ENCODE measurements at regions not wholly inside any gene's neighbourhood (a gene's known extent, or its start where the extent isn't known, plus 50 kb on each side); places are given as distances from the start of the nearest gene placed in this dataset.

- intact Hi-C loops (cut with DNase I), result no loop called here
- Histone ChIP-seq H3K27me3 (ENCODE audit: control insufficient read depth, insufficient read depth, low read length) (no peaks in the 10 kb centered on the region), H3K4me1 (ENCODE audit: control insufficient read depth in 2 of 3, insufficient read depth in 2 of 3, low read depth in 1 of 3, low read length in 3 of 3) (no peaks in the 10 kb centered on the region), H3K27ac (ENCODE audit: low read depth in 2 of 2, low read length in 2 of 2) (no peak overlapping the region), H3K9ac (ENCODE audit: low read length in 3 of 3) (no peak overlapping the region), H3K4me3 (ENCODE audit: low read length in 3 of 3) (no peak overlapping the region), H3K36me3 (ENCODE audit: control insufficient read depth in 2 of 3, insufficient read depth in 3 of 3, low read length in 3 of 3) (no peaks in the 10 kb centered on the region), H3K9me3 (ENCODE audit: control insufficient read depth in 2 of 3, insufficient read depth in 1 of 3, low read length in 3 of 3) (no peaks in the 10 kb centered on the region)
- TF ChIP-seq CTCF (IDR thresholded peaks at IDR 0.05; ENCODE audit: borderline replicate concordance, extremely low read depth, insufficient read depth), result no peak
- FAIRE-seq (no peak), DNase-seq (no peak)
Observed at GRCh38 chr1:187262731-187263130, 434.0 kb downstream of the PLA2G4A start.

DNA sequence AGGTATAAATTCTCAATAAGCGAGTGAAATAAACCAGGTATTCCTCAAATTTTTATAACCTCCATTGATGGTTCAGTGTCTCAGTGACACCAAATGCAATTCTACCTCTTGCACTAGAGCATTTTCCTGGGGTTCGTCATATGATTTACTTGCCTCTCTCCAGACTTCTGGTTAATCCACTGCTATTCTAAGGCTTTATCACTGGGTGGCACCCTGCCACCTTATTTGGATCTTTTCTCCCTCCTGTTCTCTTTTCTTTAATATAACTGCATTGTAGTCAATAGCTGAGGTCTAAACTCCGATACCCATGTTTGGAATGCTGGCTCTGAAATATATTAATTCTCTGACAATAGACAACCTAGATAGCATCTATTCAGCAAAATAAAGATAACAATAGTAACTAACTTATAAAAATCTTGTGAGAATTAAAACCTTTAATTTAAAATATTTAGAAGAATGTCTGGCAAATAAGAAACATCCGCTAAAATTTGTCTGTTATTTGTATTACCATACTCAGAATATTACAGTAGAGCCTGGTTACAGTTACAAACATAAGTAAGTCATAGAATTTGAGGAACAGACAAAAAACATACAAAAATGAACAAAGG lies 436.4 kb downstream of the PLA2G4A start:
- Histone ChIP-seq H3K27me3 (ENCODE audit: control insufficient read depth, insufficient read depth, low read length) (no peaks in the 10 kb centered on the region), H3K4me1 (ENCODE audit: control insufficient read depth in 2 of 3, insufficient read depth in 2 of 3, low read depth in 1 of 3, low read length in 3 of 3) (no peaks in the 10 kb centered on the region), H3K9ac (ENCODE audit: low read length in 3 of 3) (no peak overlapping the region), H3K9me3 (ENCODE audit: control insufficient read depth in 2 of 3, insufficient read depth in 1 of 3, low read length in 3 of 3) (no peaks in the 10 kb centered on the region), H3K36me3 (ENCODE audit: control insufficient read depth in 2 of 3, insufficient read depth in 3 of 3, low read length in 3 of 3) (no peaks in the 10 kb centered on the region), H3K4me3 (ENCODE audit: low read length in 3 of 3) (no peak overlapping the region), H3K27ac (ENCODE audit: low read depth in 2 of 2, low read length in 2 of 2) (no peak overlapping the region)
- intact Hi-C loops (cut with DNase I), result no loop called here
- no peak for TF ChIP-seq CTCF (IDR thresholded peaks at IDR 0.05; ENCODE audit: borderline replicate concordance, extremely low read depth, insufficient read depth)
- FAIRE-seq (no peak), DNase-seq (peak in 4 of 5 donors; percentile 22 to 57 (median 48))

GRCh38 chr1:187266051-187266450 lies 437.3 kb downstream of the PLA2G4A start:
- no peaks in the 10 kb centered on the region for H3K9me3 ChIP-seq (ENCODE audit: control insufficient read depth in 2 of 3, insufficient read depth in 1 of 3, low read length in 3 of 3)
- no peak overlapping the region for H3K27ac ChIP-seq (ENCODE audit: low read depth in 2 of 2, low read length in 2 of 2)
- intact Hi-C loops (cut with DNase I), result no loop called here
- H3K4me3 ChIP-seq (ENCODE audit: low read length in 3 of 3), result no peak overlapping the region
- H3K27me3 ChIP-seq (ENCODE audit: control insufficient read depth, insufficient read depth, low read length), result no peaks in the 10 kb centered on the region
- TF ChIP-seq CTCF (IDR thresholded peaks at IDR 0.05; ENCODE audit: borderline replicate concordance, extremely low read depth, insufficient read depth), result no peak
- no peaks in the 10 kb centered on the region for H3K36me3 ChIP-seq (ENCODE audit: control insufficient read depth in 2 of 3, insufficient read depth in 3 of 3, low read length in 3 of 3)
- no peak for FAIRE-seq
- DNase-seq, result no peak
- H3K4me1 ChIP-seq (ENCODE audit: control insufficient read depth in 2 of 3, insufficient read depth in 2 of 3, low read depth in 1 of 3, low read length in 3 of 3), result no peaks in the 10 kb centered on the region
- H3K9ac ChIP-seq (ENCODE audit: low read length in 3 of 3), result no peak overlapping the region

DNA sequence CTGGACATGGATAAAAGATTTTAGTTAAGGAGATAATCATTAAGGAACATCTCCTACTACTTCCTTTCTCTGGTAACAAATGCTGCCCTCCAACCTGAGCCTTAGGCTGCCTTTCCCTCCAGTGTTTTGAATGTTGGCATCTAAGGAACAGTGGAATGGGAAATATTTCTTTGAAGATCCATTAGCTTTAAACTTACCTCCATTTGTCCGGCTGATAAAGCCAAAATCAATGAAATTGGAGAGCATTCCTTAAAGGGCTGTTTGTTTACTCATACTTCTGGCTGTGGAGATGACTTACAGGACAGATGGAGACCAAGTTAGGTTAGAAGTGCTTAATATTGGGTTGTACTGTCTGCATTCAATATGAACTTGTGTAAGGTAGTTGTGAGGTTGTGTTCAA lies 439.1 kb downstream of the PLA2G4A start:
- H3K36me3 ChIP-seq (ENCODE audit: control insufficient read depth in 2 of 3, insufficient read depth in 3 of 3, low read length in 3 of 3), result no peaks in the 10 kb centered on the region
- H3K4me1 ChIP-seq (ENCODE audit: control insufficient read depth in 2 of 3, insufficient read depth in 2 of 3, low read depth in 1 of 3, low read length in 3 of 3), result no peaks in the 10 kb centered on the region
- intact Hi-C loops (cut with DNase I), result no loop called here
- no peak overlapping the region for H3K4me3 ChIP-seq (ENCODE audit: low read length in 3 of 3)
- no peaks in the 10 kb centered on the region for H3K27me3 ChIP-seq (ENCODE audit: control insufficient read depth, insufficient read depth, low read length)
- H3K27ac ChIP-seq (ENCODE audit: low read depth in 2 of 2, low read length in 2 of 2), result no peak overlapping the region
- TF ChIP-seq CTCF (IDR thresholded peaks at IDR 0.05; ENCODE audit: borderline replicate concordance, extremely low read depth, insufficient read depth), result no peak
- FAIRE-seq, result no peak
- no peak for DNase-seq
- H3K9ac ChIP-seq (ENCODE audit: low read length in 3 of 3), result no peak overlapping the region
- no peaks in the 10 kb centered on the region for H3K9me3 ChIP-seq (ENCODE audit: control insufficient read depth in 2 of 3, insufficient read depth in 1 of 3, low read length in 3 of 3)
